ENCODE measurements at regions not wholly inside any gene's neighbourhood (a gene's known extent, or its start where the extent isn't known, plus 50 kb on each side); places are given as distances from the start of the nearest gene placed in this dataset.

DNA sequence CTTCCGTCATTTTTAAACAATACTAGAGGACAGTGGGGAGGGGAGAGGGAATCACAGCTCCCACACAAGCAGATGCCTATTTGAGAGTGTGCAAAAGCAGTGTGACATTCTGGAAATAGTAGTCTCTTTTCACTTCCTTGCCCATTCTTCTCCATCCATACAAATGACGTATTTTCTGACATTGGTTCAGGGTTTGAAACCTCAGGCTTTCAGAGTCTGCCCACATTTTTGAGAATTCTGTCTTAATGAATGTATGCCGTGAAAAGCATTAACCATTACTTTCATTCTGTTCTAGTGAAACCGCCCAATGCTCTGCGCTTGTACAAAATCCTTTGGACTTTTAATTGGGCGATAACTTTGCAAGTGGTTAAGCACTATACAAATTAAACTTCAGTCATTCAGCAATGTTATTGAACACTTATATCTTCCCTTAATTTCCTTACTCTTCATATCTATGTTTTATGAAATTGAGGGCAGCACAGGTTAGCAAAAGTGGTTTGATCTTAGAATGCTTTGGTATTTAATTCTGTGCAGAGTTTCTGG lies 265.7 kb downstream of the SOX4 start:
- TF ChIP-seq NPAS2 (CRISPR knock-in tag; IDR thresholded peaks at IDR 0.05; ENCODE audit: borderline replicate concordance) (no peak), ZFP36 (IDR thresholded peaks at IDR 0.05; ENCODE audit: borderline replicate concordance, partially characterized antibody) (no peak), POLR2A (IDR thresholded peaks at IDR 0.05; ENCODE audit: low read length) (no peak), EP300 (IDR thresholded peaks at IDR 0.05) (no peak)
- TF ChIP-seq, protein P1, sequence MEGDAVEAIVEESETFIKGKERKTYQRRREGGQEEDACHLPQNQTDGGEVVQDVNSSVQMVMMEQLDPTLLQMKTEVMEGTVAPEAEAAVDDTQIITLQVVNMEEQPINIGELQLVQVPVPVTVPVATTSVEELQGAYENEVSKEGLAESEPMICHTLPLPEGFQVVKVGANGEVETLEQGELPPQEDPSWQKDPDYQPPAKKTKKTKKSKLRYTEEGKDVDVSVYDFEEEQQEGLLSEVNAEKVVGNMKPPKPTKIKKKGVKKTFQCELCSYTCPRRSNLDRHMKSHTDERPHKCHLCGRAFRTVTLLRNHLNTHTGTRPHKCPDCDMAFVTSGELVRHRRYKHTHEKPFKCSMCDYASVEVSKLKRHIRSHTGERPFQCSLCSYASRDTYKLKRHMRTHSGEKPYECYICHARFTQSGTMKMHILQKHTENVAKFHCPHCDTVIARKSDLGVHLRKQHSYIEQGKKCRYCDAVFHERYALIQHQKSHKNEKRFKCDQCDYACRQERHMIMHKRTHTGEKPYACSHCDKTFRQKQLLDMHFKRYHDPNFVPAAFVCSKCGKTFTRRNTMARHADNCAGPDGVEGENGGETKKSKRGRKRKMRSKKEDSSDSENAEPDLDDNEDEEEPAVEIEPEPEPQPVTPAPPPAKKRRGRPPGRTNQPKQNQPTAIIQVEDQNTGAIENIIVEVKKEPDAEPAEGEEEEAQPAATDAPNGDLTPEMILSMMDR (IDR thresholded peaks at IDR 0.05): no peak
- TF ChIP-seq, protein P2, sequence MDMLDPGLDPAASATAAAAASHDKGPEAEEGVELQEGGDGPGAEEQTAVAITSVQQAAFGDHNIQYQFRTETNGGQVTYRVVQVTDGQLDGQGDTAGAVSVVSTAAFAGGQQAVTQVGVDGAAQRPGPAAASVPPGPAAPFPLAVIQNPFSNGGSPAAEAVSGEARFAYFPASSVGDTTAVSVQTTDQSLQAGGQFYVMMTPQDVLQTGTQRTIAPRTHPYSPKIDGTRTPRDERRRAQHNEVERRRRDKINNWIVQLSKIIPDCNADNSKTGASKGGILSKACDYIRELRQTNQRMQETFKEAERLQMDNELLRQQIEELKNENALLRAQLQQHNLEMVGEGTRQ (IDR thresholded peaks at IDR 0.05): no peak

All from A549 (cell line).